ENCODE measurements at regions not wholly inside any gene's neighbourhood (a gene's known extent, or its start where the extent isn't known, plus 50 kb on each side); places are given as distances from the start of the nearest gene placed in this dataset.

DNA sequence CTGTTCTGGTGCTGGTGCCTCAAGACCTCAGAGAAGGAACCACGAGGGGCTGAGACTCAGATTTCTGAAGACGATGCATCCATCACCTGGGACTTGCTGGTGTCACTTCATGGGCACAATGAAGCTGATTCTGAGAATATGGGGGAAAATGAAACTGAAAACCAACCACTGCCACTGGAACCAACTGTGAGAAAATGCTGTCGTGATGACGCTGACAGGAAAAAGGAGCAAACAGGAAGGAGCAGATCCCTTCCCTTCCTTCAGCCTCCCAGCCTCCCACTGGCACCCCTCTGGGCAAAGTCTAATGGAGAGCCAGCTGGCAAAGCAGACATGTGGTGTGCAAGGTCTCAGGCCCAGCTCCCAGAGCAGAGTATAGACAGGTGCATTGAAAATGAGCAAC lies 109.7 kb downstream of the FOXI3 start:
- TF ChIP-seq, protein P1, sequence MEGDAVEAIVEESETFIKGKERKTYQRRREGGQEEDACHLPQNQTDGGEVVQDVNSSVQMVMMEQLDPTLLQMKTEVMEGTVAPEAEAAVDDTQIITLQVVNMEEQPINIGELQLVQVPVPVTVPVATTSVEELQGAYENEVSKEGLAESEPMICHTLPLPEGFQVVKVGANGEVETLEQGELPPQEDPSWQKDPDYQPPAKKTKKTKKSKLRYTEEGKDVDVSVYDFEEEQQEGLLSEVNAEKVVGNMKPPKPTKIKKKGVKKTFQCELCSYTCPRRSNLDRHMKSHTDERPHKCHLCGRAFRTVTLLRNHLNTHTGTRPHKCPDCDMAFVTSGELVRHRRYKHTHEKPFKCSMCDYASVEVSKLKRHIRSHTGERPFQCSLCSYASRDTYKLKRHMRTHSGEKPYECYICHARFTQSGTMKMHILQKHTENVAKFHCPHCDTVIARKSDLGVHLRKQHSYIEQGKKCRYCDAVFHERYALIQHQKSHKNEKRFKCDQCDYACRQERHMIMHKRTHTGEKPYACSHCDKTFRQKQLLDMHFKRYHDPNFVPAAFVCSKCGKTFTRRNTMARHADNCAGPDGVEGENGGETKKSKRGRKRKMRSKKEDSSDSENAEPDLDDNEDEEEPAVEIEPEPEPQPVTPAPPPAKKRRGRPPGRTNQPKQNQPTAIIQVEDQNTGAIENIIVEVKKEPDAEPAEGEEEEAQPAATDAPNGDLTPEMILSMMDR (IDR thresholded peaks at IDR 0.05) = no peak
- TF ChIP-seq TP53 (CRISPR knock-in tag; IDR thresholded peaks at IDR 0.05) (no peak), USF1 (CRISPR knock-in tag; IDR thresholded peaks at IDR 0.05) (no peak), FOXP4 (CRISPR knock-in tag; IDR thresholded peaks at IDR 0.05) (no peak), TCF7 (CRISPR knock-in tag; IDR thresholded peaks at IDR 0.05; ENCODE audit: low read depth) (no peak), JUN (CRISPR knock-in tag; IDR thresholded peaks at IDR 0.05) (no peak), KAT7 (CRISPR knock-in tag; IDR thresholded peaks at IDR 0.05; ENCODE audit: borderline replicate concordance) (no peak)
- TF ChIP-seq, protein P2, sequence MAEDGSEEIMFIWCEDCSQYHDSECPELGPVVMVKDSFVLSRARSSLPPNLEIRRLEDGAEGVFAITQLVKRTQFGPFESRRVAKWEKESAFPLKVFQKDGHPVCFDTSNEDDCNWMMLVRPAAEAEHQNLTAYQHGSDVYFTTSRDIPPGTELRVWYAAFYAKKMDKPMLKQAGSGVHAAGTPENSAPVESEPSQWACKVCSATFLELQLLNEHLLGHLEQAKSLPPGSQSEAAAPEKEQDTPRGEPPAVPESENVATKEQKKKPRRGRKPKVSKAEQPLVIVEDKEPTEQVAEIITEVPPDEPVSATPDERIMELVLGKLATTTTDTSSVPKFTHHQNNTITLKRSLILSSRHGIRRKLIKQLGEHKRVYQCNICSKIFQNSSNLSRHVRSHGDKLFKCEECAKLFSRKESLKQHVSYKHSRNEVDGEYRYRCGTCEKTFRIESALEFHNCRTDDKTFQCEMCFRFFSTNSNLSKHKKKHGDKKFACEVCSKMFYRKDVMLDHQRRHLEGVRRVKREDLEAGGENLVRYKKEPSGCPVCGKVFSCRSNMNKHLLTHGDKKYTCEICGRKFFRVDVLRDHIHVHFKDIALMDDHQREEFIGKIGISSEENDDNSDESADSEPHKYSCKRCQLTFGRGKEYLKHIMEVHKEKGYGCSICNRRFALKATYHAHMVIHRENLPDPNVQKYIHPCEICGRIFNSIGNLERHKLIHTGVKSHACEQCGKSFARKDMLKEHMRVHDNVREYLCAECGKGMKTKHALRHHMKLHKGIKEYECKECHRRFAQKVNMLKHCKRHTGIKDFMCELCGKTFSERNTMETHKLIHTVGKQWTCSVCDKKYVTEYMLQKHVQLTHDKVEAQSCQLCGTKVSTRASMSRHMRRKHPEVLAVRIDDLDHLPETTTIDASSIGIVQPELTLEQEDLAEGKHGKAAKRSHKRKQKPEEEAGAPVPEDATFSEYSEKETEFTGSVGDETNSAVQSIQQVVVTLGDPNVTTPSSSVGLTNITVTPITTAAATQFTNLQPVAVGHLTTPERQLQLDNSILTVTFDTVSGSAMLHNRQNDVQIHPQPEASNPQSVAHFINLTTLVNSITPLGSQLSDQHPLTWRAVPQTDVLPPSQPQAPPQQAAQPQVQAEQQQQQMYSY (CRISPR knock-in tag; IDR thresholded peaks at IDR 0.05) = no peak
- TF ChIP-seq, protein P3, sequence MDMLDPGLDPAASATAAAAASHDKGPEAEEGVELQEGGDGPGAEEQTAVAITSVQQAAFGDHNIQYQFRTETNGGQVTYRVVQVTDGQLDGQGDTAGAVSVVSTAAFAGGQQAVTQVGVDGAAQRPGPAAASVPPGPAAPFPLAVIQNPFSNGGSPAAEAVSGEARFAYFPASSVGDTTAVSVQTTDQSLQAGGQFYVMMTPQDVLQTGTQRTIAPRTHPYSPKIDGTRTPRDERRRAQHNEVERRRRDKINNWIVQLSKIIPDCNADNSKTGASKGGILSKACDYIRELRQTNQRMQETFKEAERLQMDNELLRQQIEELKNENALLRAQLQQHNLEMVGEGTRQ (CRISPR knock-in tag; IDR thresholded peaks at IDR 0.05) = no peak
